ENCODE measurements at regions not wholly inside any gene's neighbourhood (a gene's known extent, or its start where the extent isn't known, plus 50 kb on each side); places are given as distances from the start of the nearest gene placed in this dataset.

DNA sequence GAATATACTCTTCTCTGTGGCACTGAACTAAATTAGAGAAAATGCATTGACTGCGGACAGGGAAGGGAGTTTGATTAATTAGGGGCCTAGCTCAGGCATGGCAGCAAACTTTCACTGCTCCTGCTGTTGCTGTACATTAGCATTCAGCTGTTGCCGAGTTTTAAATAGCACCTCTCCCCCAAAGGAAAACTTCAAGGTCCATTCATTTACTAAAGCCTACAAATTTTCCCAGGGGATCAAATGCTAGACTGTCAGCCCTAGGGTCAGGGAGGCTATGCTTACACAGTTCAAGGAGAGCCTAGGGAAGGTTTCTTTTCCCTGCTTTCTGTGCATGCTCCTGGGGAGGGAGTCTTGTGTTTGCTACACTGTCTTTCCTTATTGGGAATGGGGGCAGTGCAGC lies 60.0 kb upstream of the GZMB start:
- no CpG with 5 or more reads among the region's 2 CpGs for WGBS (ENCODE audit: insufficient coverage)
- Histone ChIP-seq H3K4me1 (ENCODE audit: control insufficient read depth, insufficient read depth, low read length) (peaks cover 18% of the 10 kb centered on the region), H3K27me3 (ENCODE audit: control insufficient read depth, insufficient read depth, low read length) (no peaks in the 10 kb centered on the region), H3K4me3 (ENCODE audit: low read length) (no peak overlapping the region), H3K36me3 (ENCODE audit: control insufficient read depth, insufficient read depth, low read length) (no peaks in the 10 kb centered on the region), H3K27ac (ENCODE audit: low read length) (peak overlapping the region; percentile 42), H3K9me3 (replicated peaks; ENCODE audit: control insufficient read depth, low read depth, low read length) (no peaks in the 10 kb centered on the region)
- peak; percentile 20 for DNase-seq

- peaks cover 18% of the 10 kb centered on the region for H3K4me1 ChIP-seq (ENCODE audit: control insufficient read depth, insufficient read depth, low read length)
- no peaks in the 10 kb centered on the region for H3K36me3 ChIP-seq (ENCODE audit: control insufficient read depth, insufficient read depth, low read length)
- H3K27me3 ChIP-seq (ENCODE audit: control insufficient read depth, insufficient read depth, low read length) = no peaks in the 10 kb centered on the region
- no peaks in the 10 kb centered on the region for H3K9me3 ChIP-seq (replicated peaks; ENCODE audit: control insufficient read depth, low read depth, low read length)
- no CpG with 5 or more reads among the region's 3 CpGs for WGBS (ENCODE audit: insufficient coverage)
- H3K4me3 ChIP-seq (ENCODE audit: low read length) = no peak overlapping the region
- DNase-seq = no peak
- H3K27ac ChIP-seq (ENCODE audit: low read length) = peak overlapping the region; percentile 3
Measured at GRCh38 chr14:24693353-24693737, 59.4 kb upstream of the GZMB start.

DNA sequence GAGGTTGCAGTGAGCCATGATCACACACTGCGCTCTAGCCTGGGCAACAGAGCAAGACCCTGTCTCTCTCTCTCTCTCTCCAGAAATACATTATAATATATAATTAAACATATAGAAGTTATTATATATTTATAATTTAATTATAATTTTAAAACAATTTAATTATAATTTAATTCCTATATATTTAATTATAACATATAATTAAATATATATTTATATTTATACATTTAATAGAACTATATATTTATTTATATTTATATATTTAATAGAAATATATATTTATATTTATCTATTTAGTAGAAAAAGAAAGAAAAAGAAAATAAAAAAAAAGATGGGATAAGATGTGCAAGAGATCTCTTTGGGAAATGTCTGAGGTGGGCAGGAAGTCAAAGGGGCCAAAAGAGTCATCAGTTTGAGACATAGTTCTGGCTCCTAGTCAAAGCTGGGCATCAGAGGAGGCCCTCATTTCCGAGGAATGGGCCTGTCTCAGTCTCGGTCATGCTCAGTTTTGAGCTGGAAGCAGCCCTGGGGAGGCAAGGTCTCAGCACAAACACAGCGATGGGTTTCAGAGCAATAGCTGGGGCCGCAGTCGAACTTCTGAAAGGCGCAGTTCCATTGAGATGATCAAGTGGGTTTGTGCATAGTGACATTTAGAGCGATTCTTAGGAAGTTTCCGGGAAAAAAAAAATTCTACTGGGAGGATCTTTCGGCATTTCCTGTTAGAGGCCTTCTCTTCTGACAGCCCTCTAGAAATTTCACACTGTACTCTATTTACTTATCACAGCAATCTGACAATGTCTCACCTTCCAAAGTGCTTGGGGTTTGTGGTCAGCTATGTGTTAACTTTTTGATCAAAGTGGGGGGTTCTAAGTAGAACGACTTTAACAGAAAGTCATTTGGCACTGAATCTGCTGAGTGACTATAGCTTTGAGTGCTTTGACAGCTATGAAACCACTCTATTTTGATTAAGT lies 58.7 kb upstream of the GZMB start:
- Histone ChIP-seq H3K4me1 (ENCODE audit: control insufficient read depth, insufficient read depth, low read length) (peaks cover 18% of the 10 kb centered on the region), H3K9me3 (replicated peaks; ENCODE audit: control insufficient read depth, low read depth, low read length) (no peaks in the 10 kb centered on the region), H3K36me3 (ENCODE audit: control insufficient read depth, insufficient read depth, low read length) (no peaks in the 10 kb centered on the region), H3K27ac (ENCODE audit: low read length) (no peak overlapping the region), H3K27me3 (ENCODE audit: control insufficient read depth, insufficient read depth, low read length) (no peaks in the 10 kb centered on the region), H3K4me3 (ENCODE audit: low read length) (no peak overlapping the region)
- no peak for DNase-seq
- 67% methylated on average over 6 of the region's 11 CpGs for WGBS (ENCODE audit: insufficient coverage)

GRCh38 chr14:24690492-24690891 lies 56.5 kb upstream of the GZMB start:
- H3K27ac ChIP-seq (ENCODE audit: low read length) = no peak overlapping the region
- peaks cover 17% of the 10 kb centered on the region for H3K4me1 ChIP-seq (ENCODE audit: control insufficient read depth, insufficient read depth, low read length)
- H3K9me3 ChIP-seq (replicated peaks; ENCODE audit: control insufficient read depth, low read depth, low read length) = no peaks in the 10 kb centered on the region
- H3K4me3 ChIP-seq (ENCODE audit: low read length) = no peak overlapping the region
- DNase-seq = no peak
- no peaks in the 10 kb centered on the region for H3K27me3 ChIP-seq (ENCODE audit: control insufficient read depth, insufficient read depth, low read length)
- H3K36me3 ChIP-seq (ENCODE audit: control insufficient read depth, insufficient read depth, low read length) = no peaks in the 10 kb centered on the region
- 44% methylated on average over 4 of the region's 4 CpGs for WGBS (ENCODE audit: insufficient coverage)

DNA sequence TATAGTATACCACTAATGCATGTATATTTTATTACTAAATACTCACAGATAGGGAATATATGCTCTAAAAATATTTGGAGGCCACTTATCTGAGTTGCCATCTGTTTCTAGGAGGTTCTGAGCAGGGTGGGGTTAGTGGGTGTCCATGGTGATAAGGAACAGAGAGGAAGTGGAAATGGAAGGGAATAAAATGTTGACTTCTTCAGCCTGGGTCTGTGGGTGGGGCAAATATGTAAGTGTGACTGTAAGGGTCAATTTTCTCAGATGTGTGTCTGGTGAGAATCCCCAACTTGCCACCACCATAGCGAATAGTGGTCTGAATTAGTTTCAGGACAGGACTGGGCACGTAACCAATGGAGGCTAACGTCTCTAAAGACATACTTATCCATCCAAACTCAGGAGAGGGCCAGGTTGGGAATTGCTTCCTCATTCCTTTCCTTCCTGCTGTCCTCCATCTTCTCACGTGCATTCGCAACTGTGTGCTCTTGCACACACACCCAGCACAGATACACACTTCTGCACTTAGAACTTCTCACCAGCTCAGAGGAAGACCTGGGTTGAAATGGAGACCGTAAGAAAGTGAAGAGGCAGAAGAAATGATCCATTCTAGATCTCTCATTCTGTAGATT lies 54.2 kb upstream of the GZMB start:
- Histone ChIP-seq H3K4me1 (ENCODE audit: control insufficient read depth, insufficient read depth, low read length) (peaks cover 3% of the 10 kb centered on the region), H3K27ac (ENCODE audit: low read length) (no peak overlapping the region), H3K27me3 (ENCODE audit: control insufficient read depth, insufficient read depth, low read length) (no peaks in the 10 kb centered on the region), H3K9me3 (replicated peaks; ENCODE audit: control insufficient read depth, low read depth, low read length) (no peaks in the 10 kb centered on the region), H3K4me3 (ENCODE audit: low read length) (no peak overlapping the region), H3K36me3 (ENCODE audit: control insufficient read depth, insufficient read depth, low read length) (no peaks in the 10 kb centered on the region)
- 42% methylated on average over 2 of the region's 6 CpGs for WGBS (ENCODE audit: insufficient coverage)
- DNase-seq = no peak
